ENCODE measurements at regions not wholly inside any gene's neighbourhood (a gene's known extent, or its start where the extent isn't known, plus 50 kb on each side); places are given as distances from the start of the nearest gene placed in this dataset.

DNA sequence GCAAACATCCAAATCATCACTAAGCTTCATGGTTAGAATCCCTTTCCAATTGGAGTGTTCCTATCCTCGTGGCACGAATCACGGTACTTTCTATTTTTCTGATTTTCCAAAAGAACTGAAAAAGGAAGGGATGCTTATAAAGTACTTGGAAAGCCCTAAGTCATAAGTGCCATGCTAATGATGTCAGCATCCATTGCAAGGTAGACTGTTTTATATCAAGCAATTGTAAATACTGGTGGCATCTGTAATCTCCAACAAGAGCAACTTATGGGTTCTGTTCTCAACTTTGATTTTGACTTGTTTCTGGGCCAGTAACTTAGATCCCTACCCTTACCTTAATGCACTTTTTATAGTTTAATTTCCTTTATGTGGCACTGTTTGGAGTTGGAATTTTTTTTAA, 619.5 kb downstream of the BCL11A start:
- no peak overlapping the region for H3K4me3 ChIP-seq (ENCODE audit: low read depth, low read length)
- no peak for DNase-seq (ENCODE audit: low read depth)
- TF ChIP-seq CTCF (IDR thresholded peaks at IDR 0.05; ENCODE audit: control insufficient read depth, extremely low read depth, insufficient read depth), result no peak

GRCh38 chr2:59932341-59932740, 621.1 kb downstream of the BCL11A start:
- no peak for DNase-seq (ENCODE audit: low read depth)
- TF ChIP-seq CTCF (IDR thresholded peaks at IDR 0.05; ENCODE audit: control insufficient read depth, extremely low read depth, insufficient read depth), result 0 out of 2 replicates have a peak, but pooled peaks have one; percentile 8

GRCh38 chr2:59930430-59930829, 623.0 kb downstream of the BCL11A start:
- H3K4me3 ChIP-seq (ENCODE audit: low read depth, low read length), result no peak overlapping the region

More at GRCh38 chr2:59932341-59932740, 621.1 kb downstream of the BCL11A start:
- H3K4me3 ChIP-seq (ENCODE audit: low read depth, low read length), result no peak overlapping the region

DNA sequence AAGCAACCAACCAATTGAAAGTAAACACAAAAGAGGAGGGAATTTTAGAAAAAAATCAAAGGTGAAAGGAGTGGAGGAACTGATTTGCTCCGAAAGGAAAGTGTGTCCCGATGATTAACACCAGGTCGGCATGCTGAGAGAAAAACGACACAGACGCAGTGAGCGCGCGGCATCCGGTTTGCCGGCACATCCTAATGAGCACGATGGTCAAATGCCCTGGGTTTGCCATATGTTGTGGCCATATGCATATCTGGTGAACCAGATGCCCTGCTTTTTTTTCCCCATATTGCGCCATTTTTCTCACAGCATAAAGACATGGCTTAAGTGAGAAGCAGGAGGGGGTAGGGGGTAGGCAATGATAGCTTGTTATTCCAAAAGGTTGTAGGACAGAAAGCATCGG, 626.7 kb downstream of the BCL11A start:
- H3K4me3 ChIP-seq (ENCODE audit: low read depth, low read length), result no peak overlapping the region
- no peak for TF ChIP-seq CTCF (IDR thresholded peaks at IDR 0.05; ENCODE audit: control insufficient read depth, extremely low read depth, insufficient read depth)
- DNase-seq (ENCODE audit: low read depth), result no peak

More at GRCh38 chr2:59930430-59930829, 623.0 kb downstream of the BCL11A start:
- DNase-seq (ENCODE audit: low read depth), result no peak
- no peak for TF ChIP-seq CTCF (IDR thresholded peaks at IDR 0.05; ENCODE audit: control insufficient read depth, extremely low read depth, insufficient read depth)

- no peak for TF ChIP-seq CTCF (IDR thresholded peaks at IDR 0.05; ENCODE audit: control insufficient read depth, extremely low read depth, insufficient read depth)
- no peak overlapping the region for H3K4me3 ChIP-seq (ENCODE audit: low read depth, low read length)
- DNase-seq (ENCODE audit: low read depth), result no peak
These were observed 628.1 kb downstream of the BCL11A start for GRCh38 chr2:59925321-59925720.

DNA sequence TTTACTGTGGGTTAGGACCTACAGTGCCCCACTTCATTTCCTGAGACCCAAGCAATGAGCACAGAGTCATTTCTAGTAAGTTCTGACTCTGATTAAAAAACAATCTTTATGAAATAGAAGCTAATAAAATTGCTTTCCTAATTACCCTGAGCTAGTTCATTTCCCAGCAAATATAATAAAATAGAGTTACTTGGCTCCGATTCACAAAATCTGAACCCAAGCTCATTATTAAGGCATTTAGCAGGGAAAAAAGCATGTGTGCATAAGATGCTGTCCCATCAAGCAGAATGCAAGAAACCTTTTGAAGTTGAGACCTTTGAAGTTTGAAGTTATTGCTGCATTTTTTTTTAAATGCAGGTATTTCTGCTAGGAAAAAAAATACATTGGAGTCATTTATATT, 629.1 kb downstream of the BCL11A start:
- H3K4me3 ChIP-seq (ENCODE audit: low read depth, low read length), result no peak overlapping the region
- DNase-seq (ENCODE audit: low read depth), result no peak
- TF ChIP-seq CTCF (IDR thresholded peaks at IDR 0.05; ENCODE audit: control insufficient read depth, extremely low read depth, insufficient read depth), result no peak

DNA sequence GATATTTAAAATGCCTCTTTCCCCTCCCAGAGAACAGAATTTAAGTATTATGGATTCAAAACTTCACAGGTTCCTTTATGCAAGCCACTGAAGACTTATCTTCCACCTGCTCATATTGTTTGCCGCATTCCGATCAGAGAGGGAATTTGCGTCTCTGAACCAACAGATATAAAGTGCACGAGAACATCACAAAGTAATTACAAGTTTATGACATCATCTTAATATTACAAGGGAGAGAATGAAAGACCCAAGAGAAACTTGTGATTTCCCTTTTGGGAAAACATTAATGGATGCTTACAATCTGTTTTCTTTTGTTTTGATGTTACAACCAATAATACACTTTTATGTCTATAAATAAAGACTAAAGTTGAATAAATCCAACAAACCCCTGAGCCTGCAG, 631.0 kb downstream of the BCL11A start:
- H3K4me3 ChIP-seq (ENCODE audit: low read depth, low read length), result no peak overlapping the region

More for the DNA sequence above, 631.0 kb downstream of the BCL11A start:
- no peak for TF ChIP-seq CTCF (IDR thresholded peaks at IDR 0.05; ENCODE audit: control insufficient read depth, extremely low read depth, insufficient read depth)
- no peak for DNase-seq (ENCODE audit: low read depth)
